Duodenal mucosa (tissue), 2 donors: ENCODE measurements at regions not wholly inside any gene's neighbourhood (a gene's known extent, or its start where the extent isn't known, plus 50 kb on each side); places are given as distances from the start of the nearest gene placed in this dataset.
"Not testable (repeated sequence)": the region's sequence is repeated elsewhere in the genome, so short reads cannot be mapped to it uniquely, and the experiment has no call there.

Experiments
- H3K27ac ChIP-seq: one replicate; pipeline ENCODE4 v1.7.0; 2013; ENCODE audit warnings: low read depth, low read length
- H3K27me3 ChIP-seq, 2 donors: one replicate each; pipeline ENCODE4 v1.7.0; 2013; ENCODE audit warnings: low read length in 2 of 2, control low read depth in 1 of 2; ENCODE audit not compliant: insufficient read depth in 2 of 2, control insufficient read depth in 1 of 2
- H3K36me3 ChIP-seq, 2 donors: one replicate each; pipeline ENCODE4 v1.7.0; 2013; ENCODE audit warnings: low read length in 2 of 2, control low read depth in 1 of 2; ENCODE audit not compliant: insufficient read depth in 2 of 2, control insufficient read depth in 1 of 2
- H3K4me1 ChIP-seq, 2 donors: one replicate each; pipeline ENCODE4 v1.7.0; 2013; ENCODE audit warnings: low read length in 2 of 2, control low read depth in 1 of 2; ENCODE audit not compliant: insufficient read depth in 2 of 2, control insufficient read depth in 1 of 2
- H3K4me3 ChIP-seq, 2 donors: one replicate each; pipeline ENCODE4 v1.7.0; 2013; ENCODE audit warnings: low read length in 2 of 2, low read depth in 1 of 2
- H3K9ac ChIP-seq, 2 donors: one replicate each; pipeline ENCODE4 v1.7.0; 2013; ENCODE audit warnings: low read length in 2 of 2, low read depth in 1 of 2
- H3K9me3 ChIP-seq, 2 donors: one replicate each; pipeline ENCODE4 v1.7.0; 2013; ENCODE audit warnings: low read length in 2 of 2, control low read depth in 1 of 2; ENCODE audit not compliant: control insufficient read depth in 1 of 2

DNA sequence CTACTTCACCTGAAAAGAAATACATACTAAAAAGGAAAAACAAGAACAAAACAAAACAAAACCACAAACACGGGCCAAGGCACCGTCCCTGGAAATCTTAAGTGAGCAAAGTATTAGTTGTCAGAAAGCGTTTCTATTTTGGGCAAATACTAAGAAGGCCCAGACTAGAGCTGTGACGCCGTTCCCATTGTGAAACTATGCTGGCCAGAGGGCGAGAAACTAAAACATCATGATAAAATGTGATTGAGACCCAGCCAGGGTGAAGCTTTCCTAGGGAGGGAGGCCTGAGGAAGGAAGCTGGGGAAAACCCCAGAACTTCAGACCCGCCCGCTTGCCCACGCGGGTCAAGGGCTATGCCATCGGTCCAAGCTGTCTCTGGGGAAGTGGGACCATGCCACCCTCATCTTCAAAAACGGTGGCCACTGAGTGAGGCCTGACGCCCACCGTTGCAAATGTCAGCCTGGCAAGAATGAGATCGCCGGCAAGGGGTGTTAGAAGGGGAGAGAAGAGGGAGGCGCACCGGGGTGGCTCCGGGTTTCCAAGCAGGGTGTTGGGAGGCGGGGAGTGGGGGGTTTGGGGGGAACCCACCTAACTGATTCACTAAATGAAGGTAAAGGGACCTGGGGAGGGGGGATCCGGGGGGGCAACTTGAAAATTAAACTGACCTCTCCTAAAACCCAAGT lies 1950.9 kb upstream of the DEFB115 start:
- Histone ChIP-seq H3K27me3 (no peaks in the 10 kb centered on the region), H3K27ac (no peak overlapping the region), H3K4me3 (no peak overlapping the region), H3K9ac (no peak overlapping the region), H3K36me3 (no peaks in the 10 kb centered on the region), H3K4me1 (no peaks in the 10 kb centered on the region), H3K9me3 (peaks cover 0 to 16% of the 10 kb centered on the region in 2 donors)

DNA sequence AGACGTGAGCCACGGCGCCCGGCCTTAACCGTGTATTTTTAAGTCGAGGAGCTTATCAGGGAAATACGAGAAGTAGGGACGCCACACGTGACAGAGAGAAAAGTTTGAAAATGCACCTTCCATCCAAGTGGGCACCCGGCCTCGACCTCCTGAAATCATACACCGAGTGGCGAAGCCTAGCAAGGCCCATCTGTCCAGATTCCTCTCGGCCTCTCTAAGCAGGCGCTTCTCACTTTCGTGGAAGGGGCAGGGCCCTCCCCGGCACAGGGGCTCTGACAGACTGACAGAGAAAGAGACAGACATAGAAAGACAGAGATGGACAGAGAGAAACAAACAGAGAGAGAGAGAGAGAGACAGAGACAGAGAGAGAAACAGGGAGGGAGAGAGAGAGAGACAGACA lies 1950.0 kb upstream of the DEFB115 start:
- H3K4me3 ChIP-seq, H3K36me3 ChIP-seq, H3K27me3 ChIP-seq, H3K9ac ChIP-seq, H3K4me1 ChIP-seq, H3K27ac ChIP-seq: not testable (repeated sequence)
- H3K9me3 ChIP-seq = peaks cover 0 to 10% of the 10 kb centered on the region in 2 donors

GRCh38 chr20:29308956-29309355 lies 1948.5 kb upstream of the DEFB115 start:
- H3K27me3 ChIP-seq = not testable (repeated sequence)

DNA sequence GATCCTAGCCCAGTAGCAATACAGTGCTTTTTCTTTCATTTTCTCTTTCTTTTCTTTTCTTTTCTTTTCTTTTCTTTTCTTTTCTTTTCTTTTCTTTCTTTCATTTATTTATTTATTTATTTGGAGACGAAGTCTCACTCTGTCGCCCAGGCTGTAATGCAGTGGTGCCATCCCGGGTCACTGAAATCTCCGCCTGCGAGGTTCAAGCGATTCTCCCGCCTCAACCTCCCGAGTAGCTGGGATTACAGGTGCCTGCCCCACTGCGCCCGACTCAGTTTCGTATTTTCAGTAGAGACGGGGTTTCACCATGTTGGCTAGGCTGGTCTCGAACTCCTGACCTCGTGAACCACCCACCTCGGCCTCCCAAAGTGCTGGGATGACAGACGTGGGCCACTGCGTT lies 1948.0 kb upstream of the DEFB115 start:
- not testable (repeated sequence) for H3K4me3 ChIP-seq, H3K36me3 ChIP-seq, H3K4me1 ChIP-seq, H3K9me3 ChIP-seq, H3K9ac ChIP-seq, H3K27me3 ChIP-seq, H3K27ac ChIP-seq

More at GRCh38 chr20:29308956-29309355, 1948.5 kb upstream of the DEFB115 start:
- not testable (repeated sequence) for H3K27ac ChIP-seq, H3K4me1 ChIP-seq, H3K9me3 ChIP-seq, H3K4me3 ChIP-seq, H3K36me3 ChIP-seq, H3K9ac ChIP-seq

- not testable (repeated sequence) for H3K36me3 ChIP-seq, H3K4me1 ChIP-seq, H3K27ac ChIP-seq, H3K9ac ChIP-seq, H3K27me3 ChIP-seq, H3K4me3 ChIP-seq, H3K9me3 ChIP-seq
These were observed 1946.4 kb upstream of the DEFB115 start for GRCh38 chr20:29311046-29311445.

DNA sequence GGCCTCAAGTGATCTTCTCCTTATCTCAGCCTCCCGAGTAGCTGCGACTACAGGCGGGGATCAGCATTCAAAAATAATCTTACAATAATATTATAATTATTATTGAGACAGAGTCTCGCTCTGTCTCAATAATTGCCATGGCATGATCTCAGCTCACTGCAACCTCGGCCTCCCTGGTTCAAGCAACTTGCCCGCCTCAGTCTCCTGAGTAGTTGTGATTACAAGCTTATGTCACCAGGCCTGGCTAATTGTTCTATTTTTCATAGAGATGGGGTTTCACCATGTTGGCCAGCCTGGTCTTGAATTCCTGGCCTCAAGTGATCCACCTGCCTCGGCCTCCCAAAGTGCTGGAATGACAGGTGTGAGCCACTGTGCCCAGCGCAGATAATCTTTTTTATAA lies 1944.8 kb upstream of the DEFB115 start:
- H3K36me3 ChIP-seq, H3K4me3 ChIP-seq, H3K27ac ChIP-seq, H3K9me3 ChIP-seq, H3K4me1 ChIP-seq, H3K27me3 ChIP-seq, H3K9ac ChIP-seq: not testable (repeated sequence)

GRCh38 chr20:29313481-29313880 lies 1944.0 kb upstream of the DEFB115 start:
- Histone ChIP-seq H3K4me1 (no peaks in the 10 kb centered on the region), H3K27ac (no peak overlapping the region), H3K9ac (no peak overlapping the region), H3K27me3 (no peaks in the 10 kb centered on the region), H3K36me3 (no peaks in the 10 kb centered on the region), H3K4me3 (no peak overlapping the region), H3K9me3 (peaks cover 0 to 3% of the 10 kb centered on the region in 2 donors)

DNA sequence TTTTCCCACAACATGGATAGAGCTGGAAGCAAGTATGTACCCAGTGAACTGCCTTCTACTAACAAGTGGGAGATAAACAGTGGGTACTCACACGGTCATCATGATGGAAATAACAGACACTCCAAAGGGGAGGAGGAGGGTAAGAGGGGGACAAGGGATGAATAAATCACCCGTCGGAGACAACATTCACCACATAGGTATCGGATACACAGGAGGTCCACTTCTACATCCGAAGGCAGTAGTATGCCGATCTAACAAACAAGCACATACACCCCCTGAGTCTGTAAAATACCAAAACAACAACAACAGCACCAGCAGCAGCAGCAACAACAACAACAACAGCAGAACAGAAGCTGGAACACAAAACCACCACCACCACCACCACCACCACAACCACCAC lies 1943.2 kb upstream of the DEFB115 start:
- Histone ChIP-seq H3K4me1 (no peaks in the 10 kb centered on the region), H3K27ac (no peak overlapping the region), H3K9me3 (peaks cover 0 to 3% of the 10 kb centered on the region in 2 donors), H3K27me3 (no peaks in the 10 kb centered on the region), H3K4me3 (no peak overlapping the region), H3K36me3 (no peaks in the 10 kb centered on the region), H3K9ac (no peak overlapping the region)

DNA sequence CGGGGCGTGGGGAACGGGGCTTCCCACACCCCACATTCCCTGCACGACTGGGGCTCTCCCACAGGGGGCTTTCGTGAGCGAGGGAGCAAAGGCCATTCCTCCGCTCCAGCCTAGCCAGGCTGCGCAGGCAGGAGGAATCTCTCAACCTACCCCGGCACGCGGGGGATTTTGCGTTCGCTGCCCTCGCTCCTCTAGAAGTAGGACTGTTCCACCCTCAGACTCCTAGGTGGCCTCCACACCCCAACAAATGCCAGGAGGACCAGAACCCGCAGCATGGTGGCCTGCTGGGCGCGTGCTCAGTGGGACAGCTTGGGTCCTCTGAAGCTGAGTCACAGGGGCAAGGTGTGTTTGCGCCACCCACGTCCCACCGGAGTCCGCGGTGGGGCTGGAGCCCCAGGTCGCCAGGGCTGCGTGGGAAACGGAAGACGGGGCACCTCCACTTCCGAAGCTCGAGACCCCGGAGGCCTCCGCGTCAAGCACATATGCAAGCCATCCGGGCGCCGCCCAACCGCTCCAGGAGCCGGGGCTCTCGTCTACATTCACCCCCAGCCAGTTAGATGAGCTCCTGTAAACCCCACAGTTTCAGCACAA lies 1938.5 kb upstream of the DEFB115 start:
- Histone ChIP-seq H3K27me3 (no peaks in the 10 kb centered on the region), H3K4me3 (no peak overlapping the region), H3K36me3 (no peaks in the 10 kb centered on the region)

DNA sequence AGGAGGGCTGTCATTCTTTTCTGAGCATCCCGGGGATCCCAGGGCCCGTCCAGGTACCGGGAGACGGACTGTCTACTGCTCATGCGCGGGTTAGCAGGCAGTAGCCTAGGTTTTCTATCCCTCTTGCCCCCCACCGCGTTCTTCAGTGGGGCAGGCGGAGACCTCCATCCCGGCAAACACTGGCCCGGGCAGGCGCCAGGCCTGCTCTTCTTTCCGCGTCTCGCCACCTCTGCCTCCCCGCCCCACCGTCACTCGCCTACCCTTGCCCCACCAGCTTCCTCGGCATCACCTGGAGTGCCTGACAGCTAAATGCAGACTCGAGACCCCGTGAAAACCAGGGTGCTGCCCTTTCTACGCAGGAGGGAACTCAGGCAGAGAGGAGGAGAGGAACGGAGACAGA lies 1937.7 kb upstream of the DEFB115 start:
- Histone ChIP-seq H3K9me3 (peaks cover 0 to 2% of the 10 kb centered on the region in 2 donors), H3K4me3 (no peak overlapping the region), H3K4me1 (no peaks in the 10 kb centered on the region), H3K36me3 (no peaks in the 10 kb centered on the region), H3K27ac (no peak overlapping the region), H3K9ac (no peak overlapping the region), H3K27me3 (no peaks in the 10 kb centered on the region)

More for the DNA sequence above, 1938.5 kb upstream of the DEFB115 start:
- Histone ChIP-seq H3K27ac (no peak overlapping the region), H3K9me3 (no peaks in the 10 kb centered on the region), H3K9ac (no peak overlapping the region), H3K4me1 (no peaks in the 10 kb centered on the region)
